ENCODE measurements at regions not wholly inside any gene's neighbourhood (a gene's known extent, or its start where the extent isn't known, plus 50 kb on each side); places are given as distances from the start of the nearest gene placed in this dataset.

GRCh38 chr20:59403962-59404314, 103.5 kb downstream of the EDN3 start:
- DNase-seq: no peak

GRCh38 chr20:59404749-59405148, 104.3 kb downstream of the EDN3 start:
- DNase-seq: no peak

- DNase-seq: no peak
Observed at GRCh38 chr20:59405226-59406200, 105.1 kb downstream of the EDN3 start.

GRCh38 chr20:59406446-59406845, 106.0 kb downstream of the EDN3 start:
- no peak for DNase-seq

GRCh38 chr20:59411170-59411569, 110.8 kb downstream of the EDN3 start:
- DNase-seq: no peak

- no peak for DNase-seq
Observed at GRCh38 chr20:59411589-59411988, 111.2 kb downstream of the EDN3 start.

GRCh38 chr20:59412181-59412580, 111.8 kb downstream of the EDN3 start:
- no peak for DNase-seq

- no peak for DNase-seq
Observed at GRCh38 chr20:59412875-59413284, 112.5 kb downstream of the EDN3 start.

- DNase-seq: no peak
Observed at GRCh38 chr20:59413326-59413865, 113.0 kb downstream of the EDN3 start.

GRCh38 chr20:59414936-59415623, 114.7 kb downstream of the EDN3 start:
- DNase-seq: no peak

- DNase-seq: no peak
Observed at GRCh38 chr20:59416916-59417315, 116.5 kb downstream of the EDN3 start.

- DNase-seq: no peak
Observed at GRCh38 chr20:59421089-59421488, 120.7 kb downstream of the EDN3 start.

GRCh38 chr20:59421920-59422637, 121.7 kb downstream of the EDN3 start:
- DNase-seq: no peak

- no peak for DNase-seq
Observed at GRCh38 chr20:59422872-59423544, 122.6 kb downstream of the EDN3 start.

- DNase-seq: no peak
Observed at GRCh38 chr20:59424976-59425375, 124.6 kb downstream of the EDN3 start.

- no peak for DNase-seq
Observed at GRCh38 chr20:59425572-59425971, 125.2 kb downstream of the EDN3 start.

GRCh38 chr20:59428006-59428405, 127.6 kb downstream of the EDN3 start:
- no peak for DNase-seq

- no peak for DNase-seq
Observed at GRCh38 chr20:59428441-59429205, 128.2 kb downstream of the EDN3 start.

- DNase-seq: no peak
Observed at GRCh38 chr20:59429396-59429795, 129.0 kb downstream of the EDN3 start.

- no peak for DNase-seq
Observed at GRCh38 chr20:59431014-59431413, 130.6 kb downstream of the EDN3 start.

- DNase-seq: no peak
Observed at GRCh38 chr20:59434960-59435359, 134.5 kb downstream of the EDN3 start.

- DNase-seq: no peak
Observed at GRCh38 chr20:59435518-59435917, 135.1 kb downstream of the EDN3 start.

All from NCI-H187 (cell line).